HepG2 (cell line): ENCODE measurements at regions not wholly inside any gene's neighbourhood (a gene's known extent, or its start where the extent isn't known, plus 50 kb on each side); places are given as distances from the start of the nearest gene placed in this dataset.

Source experiments
- DNMT3B ChIP-seq: conservative IDR thresholded peaks from 2 replicates; pipeline ENCODE4 v1.6.1; 2016; ENCODE audit warnings: missing biosample characterization, control low read depth
- SIX4 ChIP-seq: sonication (generic); formaldehyde crosslinking; IDR thresholded peaks from 2 replicates; pipeline ENCODE4 v1.4.0; 2020; ENCODE audit warnings: missing genetic modification reagents
- SP2 ChIP-seq: sonication (generic); formaldehyde crosslinking; IDR thresholded peaks from 2 replicates; pipeline ENCODE4 v1.5.1; 2020; ENCODE audit warnings: mild to moderate bottlenecking, missing genetic modification reagents
- ZFP90 ChIP-seq: sonication (generic); formaldehyde crosslinking; IDR thresholded peaks from 2 replicates; pipeline ENCODE4 v1.8.0; 2022; ENCODE audit warnings: missing genetic modification reagents, mild to moderate bottlenecking, inconsistent platforms, borderline replicate concordance
- TF ChIP-seq, protein P1 (sequence below), 2 experiments: sonication (generic) in 1 of 2; formaldehyde crosslinking in 1 of 2; IDR thresholded peaks; 2 replicates each; pipeline versions ENCODE4 v1.4.0 to v1.6.1; 2016 to 2020; ENCODE audit warnings: borderline replicate concordance in 1 of 2, low read depth in 1 of 2, mild to moderate bottlenecking in 1 of 2, missing genetic modification reagents in 1 of 2
- TF ChIP-seq, protein P2 (sequence below): sonication (generic); formaldehyde crosslinking; IDR thresholded peaks from 2 replicates; pipeline ENCODE4 v1.5.0; 2020; ENCODE audit warnings: mild to moderate bottlenecking, missing genetic modification reagents, borderline replicate concordance
- TF ChIP-seq, protein P3 (sequence below): sonication (generic); formaldehyde crosslinking; IDR thresholded peaks from 2 replicates; pipeline ENCODE4 v1.5.0; 2020; ENCODE audit warnings: mild to moderate bottlenecking, missing genetic modification reagents, moderate library complexity
- TF ChIP-seq, protein P4 (sequence below): sonication (generic); formaldehyde crosslinking; IDR thresholded peaks from 2 replicates; pipeline ENCODE4 v1.5.1; 2020; ENCODE audit warnings: missing genetic modification reagents, mild to moderate bottlenecking, borderline replicate concordance
- TF ChIP-seq, protein P5 (sequence below): sonication (generic); formaldehyde crosslinking; IDR thresholded peaks from 2 replicates; pipeline ENCODE4 v1.5.1; 2020; ENCODE audit warnings: mild to moderate bottlenecking, moderate library complexity, missing genetic modification reagents

DNA sequence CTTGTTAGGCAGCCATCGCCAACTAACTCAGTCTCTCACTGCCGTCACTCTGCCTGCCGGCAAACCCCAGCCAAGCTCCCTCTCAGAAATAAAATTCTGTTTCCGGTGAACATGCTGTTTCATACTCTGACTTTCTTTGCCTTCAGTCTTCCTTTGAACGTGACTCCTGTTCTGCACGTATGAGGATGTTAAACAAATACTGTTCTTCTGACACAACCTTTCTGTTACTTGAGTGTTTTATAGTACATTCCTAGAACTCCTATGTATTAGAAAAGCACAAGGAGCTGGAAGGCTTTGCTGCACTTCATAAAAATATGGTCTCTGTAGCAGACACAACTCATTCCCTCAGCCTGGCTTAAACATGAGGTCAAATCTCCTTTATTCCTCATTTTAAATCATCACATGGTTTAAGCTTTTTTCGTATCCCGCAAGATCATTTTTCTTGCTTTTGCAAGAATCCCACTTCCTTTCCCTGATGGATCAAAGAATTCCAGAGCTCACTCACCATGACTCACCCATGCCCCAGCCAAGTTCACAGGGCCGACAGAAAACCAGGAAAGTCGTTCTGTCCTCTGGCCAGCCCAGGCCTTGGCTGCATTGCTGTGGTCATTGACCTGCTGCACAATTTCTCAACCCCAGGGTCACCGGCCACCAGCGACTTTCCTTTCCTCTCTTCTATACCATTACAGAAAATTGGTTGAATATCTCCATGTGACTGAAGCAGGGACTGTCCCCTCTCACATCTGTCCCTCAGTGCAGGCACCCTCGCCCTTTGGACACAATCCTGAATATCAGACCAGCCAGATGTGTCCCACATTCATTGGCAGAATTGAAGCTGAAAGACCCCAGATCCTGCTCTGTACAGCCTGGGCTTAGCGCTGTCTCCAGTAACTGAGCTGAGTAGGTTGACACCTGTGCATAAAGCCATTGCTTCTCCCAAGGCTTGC, 183.1 kb upstream of the ARL4C start (continued):
- TF ChIP-seq, protein P1, sequence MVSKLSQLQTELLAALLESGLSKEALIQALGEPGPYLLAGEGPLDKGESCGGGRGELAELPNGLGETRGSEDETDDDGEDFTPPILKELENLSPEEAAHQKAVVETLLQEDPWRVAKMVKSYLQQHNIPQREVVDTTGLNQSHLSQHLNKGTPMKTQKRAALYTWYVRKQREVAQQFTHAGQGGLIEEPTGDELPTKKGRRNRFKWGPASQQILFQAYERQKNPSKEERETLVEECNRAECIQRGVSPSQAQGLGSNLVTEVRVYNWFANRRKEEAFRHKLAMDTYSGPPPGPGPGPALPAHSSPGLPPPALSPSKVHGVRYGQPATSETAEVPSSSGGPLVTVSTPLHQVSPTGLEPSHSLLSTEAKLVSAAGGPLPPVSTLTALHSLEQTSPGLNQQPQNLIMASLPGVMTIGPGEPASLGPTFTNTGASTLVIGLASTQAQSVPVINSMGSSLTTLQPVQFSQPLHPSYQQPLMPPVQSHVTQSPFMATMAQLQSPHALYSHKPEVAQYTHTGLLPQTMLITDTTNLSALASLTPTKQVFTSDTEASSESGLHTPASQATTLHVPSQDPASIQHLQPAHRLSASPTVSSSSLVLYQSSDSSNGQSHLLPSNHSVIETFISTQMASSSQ (IDR thresholded peaks at IDR 0.05; ENCODE audit: low read depth) = peak; percentile 49; the same call in 1 of the 2 replicates
- TF ChIP-seq, protein P1 (CRISPR knock-in tag; IDR thresholded peaks at IDR 0.05; ENCODE audit: borderline replicate concordance) = peak; percentile 81; the same call in 1 of the 2 replicates
- TF ChIP-seq ZFP90 (CRISPR knock-in tag) (no peak; the same call in 1 of the 2 replicates), DNMT3B (CRISPR knock-in tag) (peak; percentile 92; the same call in 1 of the 2 replicates), SIX4 (CRISPR knock-in tag) (peak; percentile 88), SP2 (no peak)
- TF ChIP-seq, protein P2, sequence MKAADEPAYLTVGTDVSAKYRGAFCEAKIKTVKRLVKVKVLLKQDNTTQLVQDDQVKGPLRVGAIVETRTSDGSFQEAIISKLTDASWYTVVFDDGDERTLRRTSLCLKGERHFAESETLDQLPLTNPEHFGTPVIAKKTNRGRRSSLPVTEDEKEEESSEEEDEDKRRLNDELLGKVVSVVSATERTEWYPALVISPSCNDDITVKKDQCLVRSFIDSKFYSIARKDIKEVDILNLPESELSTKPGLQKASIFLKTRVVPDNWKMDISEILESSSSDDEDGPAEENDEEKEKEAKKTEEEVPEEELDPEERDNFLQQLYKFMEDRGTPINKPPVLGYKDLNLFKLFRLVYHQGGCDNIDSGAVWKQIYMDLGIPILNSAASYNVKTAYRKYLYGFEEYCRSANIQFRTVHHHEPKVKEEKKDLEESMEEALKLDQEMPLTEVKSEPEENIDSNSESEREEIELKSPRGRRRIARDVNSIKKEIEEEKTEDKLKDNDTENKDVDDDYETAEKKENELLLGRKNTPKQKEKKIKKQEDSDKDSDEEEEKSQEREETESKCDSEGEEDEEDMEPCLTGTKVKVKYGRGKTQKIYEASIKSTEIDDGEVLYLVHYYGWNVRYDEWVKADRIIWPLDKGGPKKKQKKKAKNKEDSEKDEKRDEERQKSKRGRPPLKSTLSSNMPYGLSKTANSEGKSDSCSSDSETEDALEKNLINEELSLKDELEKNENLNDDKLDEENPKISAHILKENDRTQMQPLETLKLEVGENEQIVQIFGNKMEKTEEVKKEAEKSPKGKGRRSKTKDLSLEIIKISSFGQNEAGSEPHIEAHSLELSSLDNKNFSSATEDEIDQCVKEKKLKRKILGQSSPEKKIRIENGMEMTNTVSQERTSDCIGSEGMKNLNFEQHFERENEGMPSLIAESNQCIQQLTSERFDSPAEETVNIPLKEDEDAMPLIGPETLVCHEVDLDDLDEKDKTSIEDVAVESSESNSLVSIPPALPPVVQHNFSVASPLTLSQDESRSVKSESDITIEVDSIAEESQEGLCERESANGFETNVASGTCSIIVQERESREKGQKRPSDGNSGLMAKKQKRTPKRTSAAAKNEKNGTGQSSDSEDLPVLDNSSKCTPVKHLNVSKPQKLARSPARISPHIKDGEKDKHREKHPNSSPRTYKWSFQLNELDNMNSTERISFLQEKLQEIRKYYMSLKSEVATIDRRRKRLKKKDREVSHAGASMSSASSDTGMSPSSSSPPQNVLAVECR (CRISPR knock-in tag) = no peak; the same call in 1 of the 2 replicates
- TF ChIP-seq, protein P3, sequence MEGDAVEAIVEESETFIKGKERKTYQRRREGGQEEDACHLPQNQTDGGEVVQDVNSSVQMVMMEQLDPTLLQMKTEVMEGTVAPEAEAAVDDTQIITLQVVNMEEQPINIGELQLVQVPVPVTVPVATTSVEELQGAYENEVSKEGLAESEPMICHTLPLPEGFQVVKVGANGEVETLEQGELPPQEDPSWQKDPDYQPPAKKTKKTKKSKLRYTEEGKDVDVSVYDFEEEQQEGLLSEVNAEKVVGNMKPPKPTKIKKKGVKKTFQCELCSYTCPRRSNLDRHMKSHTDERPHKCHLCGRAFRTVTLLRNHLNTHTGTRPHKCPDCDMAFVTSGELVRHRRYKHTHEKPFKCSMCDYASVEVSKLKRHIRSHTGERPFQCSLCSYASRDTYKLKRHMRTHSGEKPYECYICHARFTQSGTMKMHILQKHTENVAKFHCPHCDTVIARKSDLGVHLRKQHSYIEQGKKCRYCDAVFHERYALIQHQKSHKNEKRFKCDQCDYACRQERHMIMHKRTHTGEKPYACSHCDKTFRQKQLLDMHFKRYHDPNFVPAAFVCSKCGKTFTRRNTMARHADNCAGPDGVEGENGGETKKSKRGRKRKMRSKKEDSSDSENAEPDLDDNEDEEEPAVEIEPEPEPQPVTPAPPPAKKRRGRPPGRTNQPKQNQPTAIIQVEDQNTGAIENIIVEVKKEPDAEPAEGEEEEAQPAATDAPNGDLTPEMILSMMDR (CRISPR knock-in tag) = no peak
- TF ChIP-seq, protein P4, sequence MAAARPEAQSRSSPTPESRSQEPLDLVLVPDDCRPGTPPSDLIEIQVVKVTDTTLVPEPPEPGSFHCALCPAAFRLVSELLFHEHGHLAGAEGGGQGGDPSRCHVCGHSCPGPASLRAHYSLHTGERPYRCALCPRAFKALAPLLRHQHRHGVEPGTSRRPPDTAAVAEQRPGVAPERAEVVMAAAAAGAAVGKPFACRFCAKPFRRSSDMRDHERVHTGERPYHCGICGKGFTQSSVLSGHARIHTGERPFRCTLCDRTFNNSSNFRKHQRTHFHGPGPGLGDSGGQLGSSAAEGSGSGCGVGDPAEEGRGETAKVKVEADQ (CRISPR knock-in tag) = peak; percentile 79; the same call in 1 of the 2 replicates
- TF ChIP-seq, protein P5, sequence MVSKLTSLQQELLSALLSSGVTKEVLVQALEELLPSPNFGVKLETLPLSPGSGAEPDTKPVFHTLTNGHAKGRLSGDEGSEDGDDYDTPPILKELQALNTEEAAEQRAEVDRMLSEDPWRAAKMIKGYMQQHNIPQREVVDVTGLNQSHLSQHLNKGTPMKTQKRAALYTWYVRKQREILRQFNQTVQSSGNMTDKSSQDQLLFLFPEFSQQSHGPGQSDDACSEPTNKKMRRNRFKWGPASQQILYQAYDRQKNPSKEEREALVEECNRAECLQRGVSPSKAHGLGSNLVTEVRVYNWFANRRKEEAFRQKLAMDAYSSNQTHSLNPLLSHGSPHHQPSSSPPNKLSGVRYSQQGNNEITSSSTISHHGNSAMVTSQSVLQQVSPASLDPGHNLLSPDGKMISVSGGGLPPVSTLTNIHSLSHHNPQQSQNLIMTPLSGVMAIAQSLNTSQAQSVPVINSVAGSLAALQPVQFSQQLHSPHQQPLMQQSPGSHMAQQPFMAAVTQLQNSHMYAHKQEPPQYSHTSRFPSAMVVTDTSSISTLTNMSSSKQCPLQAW (CRISPR knock-in tag) = peak; percentile 89; the same call in 1 of the 2 replicates
